ENCODE measurements at regions not wholly inside any gene's neighbourhood (a gene's known extent, or its start where the extent isn't known, plus 50 kb on each side); places are given as distances from the start of the nearest gene placed in this dataset.
"Not testable (repeated sequence)": the region's sequence is repeated elsewhere in the genome, so short reads cannot be mapped to it uniquely, and the experiment has no call there.

DNA sequence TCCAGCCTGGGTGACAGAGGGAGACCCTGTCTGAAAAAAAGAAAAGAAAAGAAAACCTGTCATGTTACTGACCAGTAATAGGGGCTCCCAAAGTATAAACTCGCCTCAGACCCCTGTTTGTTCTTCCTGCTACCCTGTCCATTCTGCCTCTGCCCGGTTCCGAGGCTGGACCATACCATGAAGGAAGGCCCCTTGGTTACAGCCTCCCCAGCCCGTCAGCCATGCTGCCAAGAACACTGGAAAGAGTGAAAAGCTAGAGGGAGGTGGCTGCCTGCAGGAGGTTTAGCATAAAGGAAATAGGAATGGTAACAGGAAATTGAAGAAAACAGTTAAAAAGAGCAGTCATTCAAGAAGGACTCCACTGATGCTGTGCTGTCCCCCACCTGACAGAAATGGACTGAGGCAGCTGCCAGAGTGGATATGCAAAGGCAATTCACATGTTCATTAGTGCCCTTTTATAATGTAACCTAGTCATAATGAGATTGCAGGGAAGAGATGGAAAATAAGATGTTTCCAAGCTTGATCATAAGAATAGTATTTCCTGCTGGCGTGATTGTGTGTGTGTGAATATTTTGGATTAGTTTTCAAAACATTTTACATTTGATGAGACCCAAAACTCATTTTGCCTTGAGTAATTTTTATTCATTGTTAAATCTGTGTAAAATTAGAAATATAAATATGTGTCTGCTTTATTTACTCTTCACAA is 102.6 kb downstream of the GOSR1 start:
- no peak for DNase-seq

DNA sequence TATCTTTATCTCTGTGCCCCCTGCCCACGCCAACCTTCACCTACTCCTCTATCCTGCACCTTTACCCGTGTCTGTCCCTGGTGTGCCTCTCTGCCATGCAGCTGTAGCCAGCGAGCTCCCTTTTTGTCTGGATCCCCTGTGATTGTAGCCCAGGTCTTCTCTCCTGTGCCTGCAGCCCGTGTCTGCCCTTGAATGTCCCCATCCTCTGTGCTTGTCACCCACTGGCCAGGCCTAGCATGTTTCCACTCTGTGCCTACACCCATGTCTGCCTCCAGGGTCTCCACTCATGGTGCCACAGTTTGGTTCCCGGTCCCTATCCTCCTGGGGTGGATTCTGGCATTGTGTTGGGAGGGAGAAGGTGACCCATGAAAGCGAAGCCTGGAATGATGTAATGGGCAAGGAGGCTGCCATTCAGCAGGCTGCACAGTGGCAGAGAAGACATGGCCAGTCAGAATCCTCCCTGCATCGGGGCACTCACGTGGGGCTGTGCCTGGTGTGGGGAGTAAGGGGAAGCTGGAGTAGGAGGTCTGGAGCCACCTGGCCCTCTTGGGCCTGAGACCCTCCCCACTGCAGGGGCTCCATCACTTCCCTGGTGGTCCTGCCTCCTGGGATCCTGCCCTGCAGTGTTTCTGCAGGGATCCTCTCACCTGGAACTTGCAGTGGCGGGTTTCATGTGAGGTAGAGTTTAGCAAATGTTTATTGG is 101.0 kb downstream of the GOSR1 start:
- DNase-seq = not testable (repeated sequence)

Data from right forelimb (tissue), 1 donor.